ENCODE measurements at regions not wholly inside any gene's neighbourhood (a gene's known extent, or its start where the extent isn't known, plus 50 kb on each side); places are given as distances from the start of the nearest gene placed in this dataset.

- TF ChIP-seq, protein P1, sequence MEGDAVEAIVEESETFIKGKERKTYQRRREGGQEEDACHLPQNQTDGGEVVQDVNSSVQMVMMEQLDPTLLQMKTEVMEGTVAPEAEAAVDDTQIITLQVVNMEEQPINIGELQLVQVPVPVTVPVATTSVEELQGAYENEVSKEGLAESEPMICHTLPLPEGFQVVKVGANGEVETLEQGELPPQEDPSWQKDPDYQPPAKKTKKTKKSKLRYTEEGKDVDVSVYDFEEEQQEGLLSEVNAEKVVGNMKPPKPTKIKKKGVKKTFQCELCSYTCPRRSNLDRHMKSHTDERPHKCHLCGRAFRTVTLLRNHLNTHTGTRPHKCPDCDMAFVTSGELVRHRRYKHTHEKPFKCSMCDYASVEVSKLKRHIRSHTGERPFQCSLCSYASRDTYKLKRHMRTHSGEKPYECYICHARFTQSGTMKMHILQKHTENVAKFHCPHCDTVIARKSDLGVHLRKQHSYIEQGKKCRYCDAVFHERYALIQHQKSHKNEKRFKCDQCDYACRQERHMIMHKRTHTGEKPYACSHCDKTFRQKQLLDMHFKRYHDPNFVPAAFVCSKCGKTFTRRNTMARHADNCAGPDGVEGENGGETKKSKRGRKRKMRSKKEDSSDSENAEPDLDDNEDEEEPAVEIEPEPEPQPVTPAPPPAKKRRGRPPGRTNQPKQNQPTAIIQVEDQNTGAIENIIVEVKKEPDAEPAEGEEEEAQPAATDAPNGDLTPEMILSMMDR (IDR thresholded peaks at IDR 0.05) = no peak
- TF ChIP-seq ZFX (IDR thresholded peaks at IDR 0.05; ENCODE audit: borderline replicate concordance) = no peak
Observed at GRCh38 chr13:19056984-19057490, 124.6 kb downstream of the TUBA3C start.

All from 22Rv1 (cell line).